K562 (cell line): ENCODE measurements at regions not wholly inside any gene's neighbourhood (a gene's known extent, or its start where the extent isn't known, plus 50 kb on each side); places are given as distances from the start of the nearest gene placed in this dataset.

Experiments used
- SAFB2 ChIP-seq: fragments of 200-400 bp; formaldehyde crosslinking; IDR thresholded peaks from 2 replicates; pipeline ENCODE4 v1.6.1; 2018; ENCODE audit warnings: borderline replicate concordance, low read length, low read depth, moderate library complexity; ENCODE audit not compliant: severe bottlenecking
- TAF15 ChIP-seq: fragments of 200-400 bp; formaldehyde crosslinking; IDR thresholded peaks from 2 replicates; pipeline ENCODE4 v1.6.1; 2017; ENCODE audit warnings: mild to moderate bottlenecking, low read depth, low read length, moderate library complexity
- ZBTB11 ChIP-seq, 3 experiments: fragments of 200-800 bp in 1 of 3; fragments of 250-450 bp in 1 of 3; fragments of 450-650 bp in 1 of 3; sonication (Bioruptor Pico) in 1 of 3; sonication (Bioruptor generic) in 1 of 3; formaldehyde crosslinking in 1 of 3; IDR thresholded peaks; 2 replicates each; pipeline versions ENCODE4 v1.6.1 to v1.8.0; 2016 to 2022; ENCODE audit warnings: mild to moderate bottlenecking in 2 of 3, missing genetic modification characterization in 2 of 3, missing compliant biosample characterization in 1 of 3, moderate library complexity in 1 of 3
- ZNF707 ChIP-seq: fragments of 250-450 bp; sonication (Bioruptor Pico); conservative IDR thresholded peaks from 2 replicates; pipeline ENCODE4 v1.8.0; 2022; ENCODE audit warnings: inconsistent platforms, mild to moderate bottlenecking, moderate library complexity
- TF ChIP-seq, protein P1 (sequence below): fragments of 450-650 bp; IDR thresholded peaks from 2 replicates; pipeline ENCODE4 v1.6.1; 2017; ENCODE audit warnings: mild to moderate bottlenecking, moderate library complexity

- no peak for TF ChIP-seq ZBTB11 (CRISPR knock-in tag; IDR thresholded peaks at IDR 0.05)
- no peak for TF ChIP-seq SAFB2
- no peak for TF ChIP-seq ZNF707 (CRISPR knock-in tag)
- TF ChIP-seq TAF15, result no peak
- TF ChIP-seq, protein P1, sequence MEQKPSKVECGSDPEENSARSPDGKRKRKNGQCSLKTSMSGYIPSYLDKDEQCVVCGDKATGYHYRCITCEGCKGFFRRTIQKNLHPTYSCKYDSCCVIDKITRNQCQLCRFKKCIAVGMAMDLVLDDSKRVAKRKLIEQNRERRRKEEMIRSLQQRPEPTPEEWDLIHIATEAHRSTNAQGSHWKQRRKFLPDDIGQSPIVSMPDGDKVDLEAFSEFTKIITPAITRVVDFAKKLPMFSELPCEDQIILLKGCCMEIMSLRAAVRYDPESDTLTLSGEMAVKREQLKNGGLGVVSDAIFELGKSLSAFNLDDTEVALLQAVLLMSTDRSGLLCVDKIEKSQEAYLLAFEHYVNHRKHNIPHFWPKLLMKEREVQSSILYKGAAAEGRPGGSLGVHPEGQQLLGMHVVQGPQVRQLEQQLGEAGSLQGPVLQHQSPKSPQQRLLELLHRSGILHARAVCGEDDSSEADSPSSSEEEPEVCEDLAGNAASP, result no peak
Measured at GRCh38 chr15:26234976-26235767, 372.0 kb upstream of the ATP10A start (continued).
